HepG2 (cell line): ENCODE measurements at regions not wholly inside any gene's neighbourhood (a gene's known extent, or its start where the extent isn't known, plus 50 kb on each side); places are given as distances from the start of the nearest gene placed in this dataset.

Experiments used
- ATAC-seq: fragments of 200-7000 bp; cut with Tn5 transposase; 3 replicates; pipeline ENCODE4 v1.9.1; 2020; ENCODE audit warnings: mild to moderate bottlenecking, moderate library complexity
- BruUV-seq: library from RNA; stranded (reverse); fragments of 400-500 nt; replicated peaks from 2 replicates; lab custom pipeline; 2021; lab: Mats Ljungman, UMichigan
- CTCF ChIA-PET: fragments of 300-600 bp; formaldehyde crosslinking; extraction: SDS; loops from one replicate; lab custom pipeline; 2021; ENCODE audit warnings: low total read pairs, inconsistent platforms, low intra/inter-chr PET ratio; lab: Yijun Ruan, JAX
- POLR2A ChIA-PET: fragments of 350-600 bp; sonication (Branson Sonifier 250); formaldehyde crosslinking; loops from one replicate; lab custom pipeline; 2020; ENCODE audit warnings: antibody characterized with exemption, inconsistent platforms; lab: Yijun Ruan, JAX
- DNase-seq: peaks from one replicate; pipeline ENCODE4 v3.0.0-alpha.2; 2015; ENCODE audit warnings: low spot score
- FAIRE-seq: peaks from 3 replicates; lab custom pipeline; 2011; peaks lifted over from hg19 to GRCh38; lab: Jason Lieb, UNC
- H2AFZ ChIP-seq: one replicate; pipeline ENCODE4 v1.6.1; 2011; ENCODE audit warnings: low read length, inconsistent platforms
- H3K27ac ChIP-seq: fragments of 300-600 bp; 3 replicates; pipeline ENCODE4 v1.8.0; 2011; ENCODE audit warnings: mixed run types, mild to moderate bottlenecking, mixed read lengths, low read length, inconsistent platforms; ENCODE audit not compliant: insufficient read depth; ENCODE audit errors: extremely low read length
- H3K27me3 ChIP-seq, 2 experiments: fragments of 200-600 bp in 1 of 2; 2 replicates in 1 of 2; 3 replicates in 1 of 2; pipeline versions ENCODE4 v1.6.0 to v1.8.0; 2011; ENCODE audit warnings: low read length in 2 of 2, mild to moderate bottlenecking in 2 of 2, moderate library complexity in 2 of 2, inconsistent platforms in 1 of 2; ENCODE audit not compliant: insufficient read depth in 2 of 2, control insufficient read depth in 1 of 2
- H3K36me3 ChIP-seq, 2 experiments: fragments of 200-600 bp in 1 of 2; replicated peaks in 1 of 2; 2 replicates in 1 of 2; 3 replicates in 1 of 2; pipeline versions ENCODE4 v1.5.1 to v1.8.0; 2011; ENCODE audit warnings: low read length in 2 of 2, inconsistent platforms in 1 of 2; ENCODE audit not compliant: insufficient read depth in 2 of 2, control insufficient read depth in 1 of 2
- H3K4me1 ChIP-seq: 2 replicates; pipeline ENCODE4 v1.5.1; 2012; ENCODE audit warnings: low read length, inconsistent platforms; ENCODE audit not compliant: insufficient read depth
- H3K4me2 ChIP-seq: 2 replicates; pipeline ENCODE4 v1.6.0; 2011; ENCODE audit warnings: low read depth, low read length, inconsistent platforms
- H3K4me3 ChIP-seq, 3 experiments: fragments of 200-600 bp in 1 of 3; sonication (generic), shearing (Covaris generic) in 1 of 3; replicated peaks in 1 of 3; 2 replicates each; pipeline ENCODE4 v1.5.1; 2011 to 2016; ENCODE audit warnings: low read length in 3 of 3, inconsistent platforms in 2 of 3, low read depth in 2 of 3, mild to moderate bottlenecking in 2 of 3, control low read depth in 1 of 3, mixed read lengths in 1 of 3; ENCODE audit not compliant: insufficient read depth in 1 of 3
- H3K79me2 ChIP-seq: one replicate; pipeline ENCODE4 v1.6.1; 2011; ENCODE audit warnings: low read length, inconsistent platforms; ENCODE audit not compliant: insufficient read depth
- H3K9ac ChIP-seq: 2 replicates; pipeline ENCODE4 v1.6.0; 2011; ENCODE audit warnings: mild to moderate bottlenecking, low read depth, low read length, inconsistent platforms; ENCODE audit not compliant: insufficient read depth
- H3K9me3 ChIP-seq: 2 replicates; pipeline ENCODE4 v1.5.1; 2012; ENCODE audit warnings: mild to moderate bottlenecking, low read length
- H4K20me1 ChIP-seq: 2 replicates; pipeline ENCODE4 v1.6.0; 2011; ENCODE audit warnings: inconsistent platforms, mild to moderate bottlenecking, low read length, moderate library complexity; ENCODE audit not compliant: insufficient read depth
- BRCA1 ChIP-seq: sonication (generic); formaldehyde crosslinking; IDR thresholded peaks from 2 replicates; pipeline ENCODE4 v1.4.0; 2020; ENCODE audit warnings: missing genetic modification reagents
- CBX1 ChIP-seq: IDR thresholded peaks from one replicate; pipeline ENCODE4 v1.6.1; 2016; ENCODE audit warnings: antibody characterized with exemption, low read depth
- EP300 ChIP-seq, 3 experiments: sonication (generic) in 1 of 3; formaldehyde crosslinking in 1 of 3; IDR thresholded peaks; 2 replicates each; pipeline versions ENCODE4 v1.5.1 to v1.6.1; 2011 to 2020; ENCODE audit warnings: low read depth in 2 of 3, low read length in 2 of 3, borderline replicate concordance in 1 of 3, improper control_type of control experiment in 1 of 3, mild to moderate bottlenecking in 1 of 3, missing genetic modification reagents in 1 of 3, moderate library complexity in 1 of 3
- KLF12 ChIP-seq: sonication (generic); formaldehyde crosslinking; IDR thresholded peaks from 2 replicates; pipeline ENCODE4 v1.4.0; 2020; ENCODE audit warnings: missing genetic modification reagents, borderline replicate concordance
- KLF15 ChIP-seq: sonication (generic); formaldehyde crosslinking; IDR thresholded peaks from 2 replicates; pipeline ENCODE4 v1.8.1; 2023; ENCODE audit warnings: borderline replicate concordance, mild to moderate bottlenecking, inconsistent platforms, missing genetic modification reagents, mixed read lengths
- MLXIP ChIP-seq: sonication (generic); formaldehyde crosslinking; IDR thresholded peaks from 2 replicates; pipeline ENCODE4 v1.9.0; 2021; ENCODE audit warnings: missing genetic modification reagents, borderline replicate concordance
- PAF1 ChIP-seq: IDR thresholded peaks from 2 replicates; pipeline ENCODE4 v1.6.1; 2016; ENCODE audit warnings: missing genetic modification reagents, missing compliant biosample characterization
- PBX2 ChIP-seq: IDR thresholded peaks from 2 replicates; pipeline ENCODE4 v1.6.1; 2016; ENCODE audit warnings: control low read depth
- PHB2 ChIP-seq: fragments of 450-650 bp; IDR thresholded peaks from 2 replicates; pipeline ENCODE4 v1.6.1; 2018; ENCODE audit not compliant: partially characterized antibody
- SALL1 ChIP-seq: sonication (generic); formaldehyde crosslinking; IDR thresholded peaks from 2 replicates; pipeline ENCODE4 v1.8.0; 2022; ENCODE audit warnings: mild to moderate bottlenecking, missing genetic modification reagents
- SMAD3 ChIP-seq: sonication (generic); formaldehyde crosslinking; IDR thresholded peaks from 2 replicates; pipeline ENCODE4 v1.4.0; 2020; ENCODE audit warnings: missing genetic modification reagents
- TSC22D2 ChIP-seq: sonication (generic); formaldehyde crosslinking; IDR thresholded peaks from 2 replicates; pipeline ENCODE4 v1.5.1; 2020; ENCODE audit warnings: missing genetic modification reagents, mild to moderate bottlenecking, borderline replicate concordance
- ZBTB7A ChIP-seq: sonication (generic); formaldehyde crosslinking; IDR thresholded peaks from 2 replicates; pipeline ENCODE4 v1.8.0; 2022; ENCODE audit warnings: mild to moderate bottlenecking, missing genetic modification reagents
- ZIK1 ChIP-seq: sonication (generic); formaldehyde crosslinking; IDR thresholded peaks from 2 replicates; pipeline ENCODE4 v1.5.0; 2020; ENCODE audit warnings: mild to moderate bottlenecking, low read depth, missing genetic modification reagents, borderline replicate concordance
- ZNF274 ChIP-seq: sonication (generic); formaldehyde crosslinking; IDR thresholded peaks from 2 replicates; pipeline ENCODE4 v1.5.1; 2020; ENCODE audit warnings: mild to moderate bottlenecking, missing genetic modification reagents
- ZNF331 ChIP-seq: sonication (generic); formaldehyde crosslinking; IDR thresholded peaks from 2 replicates; pipeline ENCODE4 v1.4.0; 2020; ENCODE audit warnings: missing genetic modification reagents
- ZNF34 ChIP-seq: sonication (generic); formaldehyde crosslinking; IDR thresholded peaks from 2 replicates; pipeline ENCODE4 v1.4.0; 2020; ENCODE audit warnings: mild to moderate bottlenecking, missing genetic modification reagents, borderline replicate concordance
- WGBS: methylation state at CpG from one replicate; pipeline ENCODE4 v1.1.6; 2017; ENCODE audit warnings: low lambda C conversion rate; 5-methylcytosine and 5-hydroxymethylcytosine counted together
- in situ Hi-C: cut with HindIII; loops from 2 replicates; pipeline ENCODE4 v1.10.0; 2017; ENCODE audit warnings: low pct_unique_long_range_greater_than_20kb; ENCODE audit not compliant: extremely low pct_ligation_motif_present
- intact Hi-C: fragments of 100-400 bp; cut with micrococcal nuclease; formaldehyde crosslinking; loops from one replicate; pipeline ENCODE4 v1.10.0; 2022; ENCODE audit not compliant: unreplicated experiment
- TF ChIP-seq, protein P1 (sequence below): sonication (generic); formaldehyde crosslinking; IDR thresholded peaks from 2 replicates; pipeline ENCODE4 v1.4.0; 2020; ENCODE audit warnings: missing genetic modification reagents

GRCh38 chr6:108791700-108792099 lies 56.5 kb upstream of the ARMC2 start (continued):
- TF ChIP-seq MLXIP (CRISPR knock-in tag): no peak
- TF ChIP-seq, protein P1, sequence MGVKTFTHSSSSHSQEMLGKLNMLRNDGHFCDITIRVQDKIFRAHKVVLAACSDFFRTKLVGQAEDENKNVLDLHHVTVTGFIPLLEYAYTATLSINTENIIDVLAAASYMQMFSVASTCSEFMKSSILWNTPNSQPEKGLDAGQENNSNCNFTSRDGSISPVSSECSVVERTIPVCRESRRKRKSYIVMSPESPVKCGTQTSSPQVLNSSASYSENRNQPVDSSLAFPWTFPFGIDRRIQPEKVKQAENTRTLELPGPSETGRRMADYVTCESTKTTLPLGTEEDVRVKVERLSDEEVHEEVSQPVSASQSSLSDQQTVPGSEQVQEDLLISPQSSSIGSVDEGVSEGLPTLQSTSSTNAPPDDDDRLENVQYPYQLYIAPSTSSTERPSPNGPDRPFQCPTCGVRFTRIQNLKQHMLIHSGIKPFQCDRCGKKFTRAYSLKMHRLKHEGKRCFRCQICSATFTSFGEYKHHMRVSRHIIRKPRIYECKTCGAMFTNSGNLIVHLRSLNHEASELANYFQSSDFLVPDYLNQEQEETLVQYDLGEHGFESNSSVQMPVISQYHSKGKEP (CRISPR knock-in tag): no peak
- TF ChIP-seq CBX1: no peak
- TF ChIP-seq KLF12 (CRISPR knock-in tag): no peak
- no peak for TF ChIP-seq PHB2
- no peak for TF ChIP-seq SMAD3 (CRISPR knock-in tag)

GRCh38 chr6:108793516-108794251 lies 54.5 kb upstream of the ARMC2 start:
- POLR2A ChIA-PET: no interaction called here
- no peaks in the 10 kb centered on the region for H3K27me3 ChIP-seq
- 40% methylated on average over 5 of the region's 5 CpGs for WGBS
- CTCF ChIA-PET: no interaction called here
- no peak overlapping the region for H3K9ac ChIP-seq
- no peak overlapping the region for H3K27ac ChIP-seq
- H3K79me2 ChIP-seq: no peaks in the 10 kb centered on the region
- H3K4me3 ChIP-seq: no peak overlapping the region
- H3K9me3 ChIP-seq: no peaks in the 10 kb centered on the region
- ATAC-seq (no peak; the same call in 2 of the 3 replicates), DNase-seq (peak; percentile 17), FAIRE-seq (no peak)
- in situ Hi-C loops: no loop called here
- BruUV-seq: no TSS peak
- H3K4me1 ChIP-seq: peaks cover 57% of the 10 kb centered on the region
- H3K36me3 ChIP-seq: no peaks in the 10 kb centered on the region
- peak overlapping the region; percentile 25; the same call in 1 of the 2 replicates for H3K4me2 ChIP-seq
- H2AFZ ChIP-seq: no peak overlapping the region
- intact Hi-C loops: no loop called here
- H4K20me1 ChIP-seq: no peaks in the 10 kb centered on the region
- TF ChIP-seq ZIK1 (CRISPR knock-in tag): no peak
- no peak for TF ChIP-seq KLF15 (CRISPR knock-in tag)
- no peak for TF ChIP-seq BRCA1
- no peak for TF ChIP-seq ZBTB7A (CRISPR knock-in tag)
- TF ChIP-seq ZNF274 (CRISPR knock-in tag): no peak
- TF ChIP-seq ZNF331 (CRISPR knock-in tag): no peak
- TF ChIP-seq EP300 (IDR thresholded peaks at IDR 0.05; ENCODE audit: low read depth in 2 of 2, low read length in 2 of 2): peak in 1 of 2 experiments; percentile 23; a peak in 1 of 4 replicates
- no peak for TF ChIP-seq EP300 (CRISPR knock-in tag; IDR thresholded peaks at IDR 0.05; ENCODE audit: borderline replicate concordance)
- TF ChIP-seq PBX2 (CRISPR knock-in tag): no peak
- no peak for TF ChIP-seq PAF1 (CRISPR knock-in tag)
- no peak for TF ChIP-seq TSC22D2 (CRISPR knock-in tag)
- TF ChIP-seq ZNF34: no peak
- no peak for TF ChIP-seq SALL1 (CRISPR knock-in tag)
